ENCODE measurements at regions not wholly inside any gene's neighbourhood (a gene's known extent, or its start where the extent isn't known, plus 50 kb on each side); places are given as distances from the start of the nearest gene placed in this dataset.

DNA sequence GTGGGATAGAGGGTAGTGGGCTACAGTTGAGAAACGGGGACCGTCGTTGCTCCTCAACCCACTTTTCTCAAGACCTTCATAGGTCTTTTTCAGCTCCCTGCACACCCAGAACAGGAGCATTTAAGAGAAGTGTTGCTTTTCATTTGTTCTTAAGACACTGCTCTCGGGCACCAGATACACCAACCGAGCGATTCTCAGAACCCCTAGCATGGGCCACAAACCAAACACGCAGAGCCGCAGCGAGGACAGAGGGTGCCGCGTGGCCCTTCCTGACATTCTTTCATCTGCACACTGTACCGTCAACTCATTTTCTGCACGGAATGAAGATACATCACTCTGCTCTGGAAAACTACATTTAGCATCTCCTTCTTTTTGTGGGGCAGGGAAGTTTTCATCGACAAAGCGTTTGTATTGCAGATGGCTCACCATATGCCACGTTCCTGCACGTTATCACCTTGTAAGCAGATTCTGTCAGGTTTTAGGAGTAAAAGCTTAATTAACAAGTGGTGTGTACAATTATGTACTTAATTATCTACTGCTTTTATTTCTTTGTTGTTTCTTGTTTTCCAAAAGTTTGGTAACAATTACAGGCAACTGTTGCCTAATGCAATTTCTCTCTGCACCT lies 70.4 kb upstream of the MLN start:
- no peak for FAIRE-seq
- no peak for DNase-seq (ENCODE audit: extremely low spot score, insufficient read length, low read depth)

DNA sequence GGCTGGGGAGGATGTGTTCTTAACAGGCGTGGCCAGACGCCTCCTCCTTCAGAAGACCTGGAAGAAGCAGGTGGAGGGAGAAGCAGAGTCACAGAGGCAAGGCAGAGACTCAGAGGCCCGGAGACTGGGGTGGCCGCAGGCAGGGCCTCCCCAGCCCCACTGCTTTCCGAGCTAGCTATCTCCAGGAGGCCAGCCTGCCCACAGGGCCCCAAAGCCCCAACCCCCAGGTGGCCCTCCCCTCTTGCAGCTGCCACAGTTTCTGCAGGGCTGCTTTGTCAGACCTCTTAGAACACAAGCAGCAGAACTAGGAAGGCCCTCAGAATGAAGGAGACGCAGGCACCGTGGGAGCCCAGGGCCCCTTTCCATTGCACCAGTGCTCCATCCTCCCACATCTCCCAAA lies 69.0 kb upstream of the MLN start:
- no peak for DNase-seq (ENCODE audit: extremely low spot score, insufficient read length, low read depth)
- FAIRE-seq = no peak

GRCh38 chr6:33869826-33870423 lies 66.1 kb upstream of the MLN start:
- FAIRE-seq = no peak
- DNase-seq (ENCODE audit: extremely low spot score, insufficient read length, low read depth) = no peak

- FAIRE-seq (no peak), DNase-seq (ENCODE audit: extremely low spot score, insufficient read length, low read depth) (no peak)
Measured at GRCh38 chr6:33869121-33869520, 65.3 kb upstream of the MLN start.

GRCh38 chr6:33868141-33868540 lies 64.3 kb upstream of the MLN start:
- FAIRE-seq (no peak), DNase-seq (ENCODE audit: extremely low spot score, insufficient read length, low read depth) (no peak)

GRCh38 chr6:33865478-33866077 lies 61.8 kb upstream of the MLN start:
- FAIRE-seq (no peak), DNase-seq (ENCODE audit: extremely low spot score, insufficient read length, low read depth) (no peak)

GRCh38 chr6:33863723-33864440 lies 60.1 kb upstream of the MLN start:
- FAIRE-seq (peak; percentile 73), DNase-seq (ENCODE audit: extremely low spot score, insufficient read length, low read depth) (no peak)

GRCh38 chr6:33863084-33863483 lies 59.3 kb upstream of the MLN start:
- DNase-seq (ENCODE audit: extremely low spot score, insufficient read length, low read depth) (no peak), FAIRE-seq (no peak)

DNA sequence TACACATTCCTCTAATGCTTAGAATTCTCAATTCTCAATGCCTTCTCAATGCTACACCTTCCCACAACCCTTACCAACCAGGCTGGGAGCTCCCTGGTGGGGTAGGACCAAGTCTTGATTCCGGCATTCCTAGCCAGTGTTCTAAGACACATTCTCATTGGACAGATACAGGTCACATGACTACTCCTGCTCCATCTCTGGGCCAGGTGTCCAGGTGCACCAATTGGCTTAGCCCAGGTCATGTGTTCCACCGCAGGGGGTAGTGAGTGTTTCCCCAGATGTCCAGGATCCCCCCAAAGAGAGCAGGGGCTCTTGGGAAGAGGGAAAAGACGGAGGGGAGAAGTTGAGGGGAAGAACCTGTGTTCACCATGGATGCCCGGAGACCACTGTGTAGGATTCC lies 58.7 kb upstream of the MLN start:
- FAIRE-seq = no peak
- DNase-seq (ENCODE audit: extremely low spot score, insufficient read length, low read depth) = no peak

- no peak for FAIRE-seq
Measured at GRCh38 chr6:33861722-33862121, 57.9 kb upstream of the MLN start.

GRCh38 chr6:33860706-33861474 lies 57.1 kb upstream of the MLN start:
- DNase-seq (ENCODE audit: extremely low spot score, insufficient read length, low read depth) (no peak), FAIRE-seq (peak; percentile 70)

More at GRCh38 chr6:33861722-33862121, 57.9 kb upstream of the MLN start:
- DNase-seq (ENCODE audit: extremely low spot score, insufficient read length, low read depth) = no peak

GRCh38 chr6:33860006-33860405 lies 56.2 kb upstream of the MLN start:
- DNase-seq (ENCODE audit: extremely low spot score, insufficient read length, low read depth) = no peak
- FAIRE-seq = no peak

GRCh38 chr6:33858804-33859505 lies 55.2 kb upstream of the MLN start:
- FAIRE-seq (no peak), DNase-seq (ENCODE audit: extremely low spot score, insufficient read length, low read depth) (no peak)

DNA sequence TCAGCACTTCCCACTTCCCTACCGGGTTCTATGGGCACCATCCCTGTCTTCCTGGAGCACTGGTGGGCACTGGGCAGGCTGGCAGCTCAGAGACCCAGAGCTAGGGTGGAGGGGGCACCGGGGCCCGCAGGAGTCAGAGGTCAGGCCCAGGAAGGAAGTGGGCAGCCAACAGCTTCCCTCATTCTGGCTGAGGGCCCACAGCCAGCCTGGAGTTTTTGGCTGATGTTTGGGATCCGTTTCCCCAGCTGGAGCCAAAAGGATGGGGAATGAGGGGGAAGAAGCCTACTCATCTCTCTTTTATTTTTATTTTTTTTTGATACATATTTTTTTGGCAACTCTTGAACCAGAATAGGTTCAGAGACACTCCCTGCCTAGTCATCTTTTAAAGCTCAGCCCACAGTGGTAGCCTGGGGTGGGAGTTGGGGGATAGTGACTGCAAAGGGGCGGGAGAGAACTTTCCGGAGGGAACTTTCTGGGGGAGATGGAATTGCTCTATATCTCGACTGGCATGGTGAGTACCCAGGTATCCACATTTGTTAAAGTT lies 54.2 kb upstream of the MLN start:
- no peak for DNase-seq (ENCODE audit: extremely low spot score, insufficient read length, low read depth)
- FAIRE-seq = no peak

DNA sequence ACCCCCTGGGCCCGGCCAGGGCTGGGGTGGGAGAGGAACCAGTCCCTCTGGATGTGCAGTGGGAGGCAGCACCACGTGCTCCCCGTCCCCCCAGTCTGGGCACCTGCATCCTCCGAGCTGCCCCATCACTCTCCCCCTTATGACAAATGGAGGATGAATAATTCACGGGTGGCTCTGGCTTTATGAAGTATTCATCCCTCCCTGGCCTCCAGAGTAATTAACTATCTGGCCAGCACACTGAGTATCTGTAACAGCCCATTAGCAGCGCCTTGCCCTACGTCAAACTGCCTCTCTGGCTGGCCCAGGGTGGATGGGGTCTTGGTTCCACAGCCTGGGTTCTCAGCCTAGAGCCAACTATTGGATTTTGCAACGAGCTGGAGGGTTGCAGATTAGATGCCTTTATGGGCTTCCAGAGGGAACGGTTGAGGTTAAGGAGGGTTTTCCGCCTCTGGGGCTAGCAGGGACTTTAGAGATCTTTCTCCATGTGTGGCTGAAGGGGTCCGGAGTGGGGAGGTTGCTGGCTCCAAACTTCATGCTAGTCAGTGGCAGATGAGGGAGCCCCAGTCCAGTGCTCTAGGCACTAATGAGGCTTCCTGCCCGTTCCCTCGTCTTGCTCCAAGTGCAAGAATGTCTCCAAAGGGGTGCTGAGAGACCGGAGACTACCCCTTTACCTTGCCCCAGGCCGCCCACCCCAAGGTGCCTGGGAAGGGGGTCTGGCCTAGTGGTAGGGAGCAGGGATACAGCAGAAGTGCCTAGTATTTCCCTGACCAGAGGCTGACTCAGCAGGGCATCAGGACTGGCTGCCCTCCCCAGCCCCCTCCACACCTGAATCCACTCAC lies 53.5 kb upstream of the MLN start:
- FAIRE-seq (no peak), DNase-seq (ENCODE audit: extremely low spot score, insufficient read length, low read depth) (no peak)

DNA sequence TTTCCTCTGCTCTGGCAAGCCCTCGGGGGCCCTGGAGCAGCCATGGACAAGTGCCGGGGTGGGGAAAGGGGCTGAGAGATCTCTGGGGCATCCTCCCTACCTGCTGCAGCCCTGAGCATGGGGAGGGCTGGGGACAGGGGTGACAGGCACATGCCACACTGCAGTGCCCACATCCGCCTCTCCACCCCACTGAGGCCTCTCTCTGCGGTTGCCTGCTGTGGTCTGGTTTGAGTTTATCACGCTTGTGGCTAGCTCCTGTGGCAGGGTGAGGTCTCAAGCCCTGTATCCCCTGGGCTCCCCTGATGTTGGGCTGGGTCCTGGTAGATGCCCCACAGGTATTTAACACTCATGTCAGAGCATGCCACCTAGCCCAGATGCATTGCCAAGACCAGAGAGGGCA lies 52.9 kb upstream of the MLN start:
- DNase-seq (ENCODE audit: extremely low spot score, insufficient read length, low read depth) (no peak), FAIRE-seq (peak; percentile 93)

- FAIRE-seq (no peak), DNase-seq (ENCODE audit: extremely low spot score, insufficient read length, low read depth) (no peak)
Measured at GRCh38 chr6:33856031-33856590, 52.3 kb upstream of the MLN start.

DNA sequence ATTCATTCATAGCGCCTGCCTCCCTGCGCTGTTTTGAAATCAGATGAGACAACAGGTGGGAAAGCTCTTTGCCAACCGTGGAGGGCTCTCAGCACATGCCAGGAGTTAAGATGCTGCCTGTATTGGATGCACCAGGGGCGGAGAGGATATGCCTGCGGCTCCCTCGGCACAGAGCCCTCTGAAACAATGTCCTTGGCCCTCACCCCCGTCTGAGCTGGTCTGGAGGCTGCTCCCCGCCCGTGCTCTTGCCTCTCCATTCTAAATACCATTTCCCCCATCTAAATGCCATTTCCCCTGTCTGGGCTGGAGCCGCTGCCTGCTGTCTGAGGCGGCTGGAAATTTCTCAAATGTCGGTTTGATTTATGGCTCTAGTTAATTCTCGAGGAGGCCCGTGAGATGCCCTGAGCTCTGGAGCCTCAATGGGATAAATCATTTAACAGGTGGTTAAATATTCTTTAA lies 50.8 kb upstream of the MLN start:
- FAIRE-seq (no peak), DNase-seq (ENCODE audit: extremely low spot score, insufficient read length, low read depth) (no peak)
